HG02840 (cell line): ENCODE measurements at regions not wholly inside any gene's neighbourhood (a gene's known extent, or its start where the extent isn't known, plus 50 kb on each side); places are given as distances from the start of the nearest gene placed in this dataset.
A peak's percentile ranks its signal among the peaks of the same experiment; 100 is the strongest.
"Not testable (repeated sequence)": the region's sequence is repeated elsewhere in the genome, so short reads cannot be mapped to it uniquely, and the experiment has no call there.

Experiments used
- ATAC-seq: cut with Tn5 transposase; IDR thresholded peaks from one replicate; pipeline ENCODE4 v1.9.1; 2021; ENCODE audit warnings: mild to moderate bottlenecking, moderate library complexity, moderate number of reproducible peaks; ENCODE audit not compliant: unreplicated experiment, low FRiP score

GRCh38 chr12:14032191-14032590, 50.8 kb upstream of the GRIN2B start:
- ATAC-seq: not testable (repeated sequence)

- no peak for ATAC-seq
Measured at GRCh38 chr12:14043776-14044175, 62.4 kb upstream of the GRIN2B start.

GRCh38 chr12:14048941-14049545, 67.6 kb upstream of the GRIN2B start:
- ATAC-seq: no peak

DNA sequence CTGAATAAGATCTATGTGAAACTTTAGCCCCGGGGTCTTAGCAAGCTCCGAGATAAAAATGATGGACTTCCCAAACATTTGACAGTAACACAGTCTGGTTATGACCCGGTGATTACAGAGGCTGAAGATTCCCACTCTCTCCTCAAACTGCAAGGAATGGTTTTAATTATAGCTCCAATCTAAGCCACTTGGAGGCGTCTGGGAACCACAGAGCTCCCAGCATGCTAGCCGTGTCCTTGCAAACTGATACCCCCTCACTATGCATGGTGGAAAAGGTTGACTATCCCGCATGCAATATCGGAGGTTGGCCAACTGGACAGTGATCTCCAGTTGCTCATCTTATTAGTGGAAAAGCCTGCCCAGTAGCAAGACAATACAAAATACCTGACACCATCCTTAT, 76.5 kb upstream of the GRIN2B start:
- no peak for ATAC-seq

GRCh38 chr12:14058717-14059116, 77.3 kb upstream of the GRIN2B start:
- ATAC-seq: no peak

DNA sequence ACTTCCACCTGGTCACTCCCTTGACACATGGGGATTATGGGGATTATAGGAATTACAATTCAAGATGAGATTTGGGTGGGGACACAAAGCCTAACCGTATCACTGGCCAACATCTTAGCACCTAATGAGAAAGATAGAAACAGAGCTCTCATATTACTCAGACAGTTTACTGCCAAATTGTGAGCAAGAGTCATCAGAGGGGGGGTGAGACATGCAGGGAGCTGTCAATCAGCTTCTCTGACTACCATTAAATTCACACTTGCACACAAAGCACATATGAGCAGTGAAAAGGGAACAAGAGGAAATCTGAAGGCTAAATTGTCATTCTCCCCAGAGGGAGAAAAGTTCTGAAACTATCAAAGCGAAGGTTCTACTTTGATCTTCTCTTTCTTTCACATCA, 78.1 kb upstream of the GRIN2B start:
- no peak for ATAC-seq

GRCh38 chr12:14065616-14066015, 84.2 kb upstream of the GRIN2B start:
- no peak for ATAC-seq

GRCh38 chr12:14066021-14066420, 84.6 kb upstream of the GRIN2B start:
- no peak for ATAC-seq

DNA sequence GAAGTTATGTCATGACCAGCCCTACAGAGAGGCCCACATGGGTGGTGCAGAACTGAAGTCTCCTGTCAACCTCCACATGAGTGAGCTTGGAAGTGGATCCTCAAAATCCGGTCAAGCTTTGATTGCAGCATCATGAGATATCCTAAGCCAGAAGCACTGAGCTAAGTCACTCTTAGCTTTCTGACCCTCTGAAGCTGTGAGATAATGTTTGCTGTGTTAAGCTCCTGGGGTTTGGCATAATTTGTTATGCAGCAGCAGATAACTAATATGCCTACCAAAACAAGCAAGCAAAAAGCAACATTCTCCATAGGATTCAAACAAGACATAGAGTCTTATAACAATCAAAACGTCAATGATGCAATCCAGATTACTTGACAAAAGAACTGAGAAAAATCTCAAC, 87.6 kb upstream of the GRIN2B start:
- ATAC-seq: no peak

DNA sequence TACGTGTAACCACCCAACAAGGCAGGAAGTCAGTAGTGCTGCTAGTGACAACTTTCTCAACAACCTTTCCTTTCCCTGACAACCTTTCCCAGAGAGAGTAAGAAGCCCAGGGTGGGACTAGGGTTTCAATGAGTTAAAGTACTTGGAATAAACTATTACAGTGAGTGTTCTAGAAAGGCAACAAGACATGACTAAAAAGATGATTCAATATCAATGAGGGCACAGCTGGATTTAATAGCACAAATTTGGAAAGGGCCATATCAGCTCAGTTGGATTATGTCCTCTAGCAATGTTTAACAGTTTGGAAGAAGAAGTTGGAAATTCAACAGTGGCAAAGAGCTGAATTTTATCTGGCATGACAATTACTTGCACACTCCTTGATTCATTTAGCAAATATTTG, 90.4 kb upstream of the GRIN2B start:
- no peak for ATAC-seq

GRCh38 chr12:14072987-14073386, 91.6 kb upstream of the GRIN2B start:
- no peak for ATAC-seq

DNA sequence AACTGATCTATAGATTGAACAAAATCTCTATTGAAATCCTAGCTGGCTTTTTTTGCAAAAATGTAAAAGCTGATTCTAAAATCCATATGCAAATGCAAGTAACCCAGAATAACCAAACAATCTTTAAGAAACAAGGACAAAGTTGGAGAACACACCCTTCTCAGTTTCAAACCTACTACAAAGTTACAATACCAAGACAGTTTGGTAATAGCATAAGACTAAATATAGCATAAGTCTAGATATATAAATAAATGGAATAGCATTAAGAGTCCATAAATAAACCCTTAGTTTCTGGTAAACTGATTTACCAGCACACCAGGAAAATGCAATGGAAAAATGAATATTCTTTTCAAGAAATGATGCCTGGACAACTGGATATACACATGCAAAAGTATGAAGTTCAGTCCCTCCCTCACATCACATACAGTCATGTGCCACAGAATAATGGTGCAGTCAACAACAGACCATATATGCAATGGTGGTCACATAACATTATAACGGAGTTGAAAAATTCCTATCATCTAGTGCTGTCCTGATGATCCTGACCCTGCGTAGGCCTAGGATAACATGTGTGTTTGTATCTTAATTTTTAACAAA, 94.5 kb upstream of the GRIN2B start:
- ATAC-seq: no peak

GRCh38 chr12:14076538-14076937, 95.1 kb upstream of the GRIN2B start:
- ATAC-seq: no peak

GRCh38 chr12:14086838-14087237, 105.4 kb upstream of the GRIN2B start:
- no peak for ATAC-seq

GRCh38 chr12:14099994-14100393, 118.6 kb upstream of the GRIN2B start:
- no peak for ATAC-seq

GRCh38 chr12:14101556-14101955, 120.2 kb upstream of the GRIN2B start:
- not testable (repeated sequence) for ATAC-seq

DNA sequence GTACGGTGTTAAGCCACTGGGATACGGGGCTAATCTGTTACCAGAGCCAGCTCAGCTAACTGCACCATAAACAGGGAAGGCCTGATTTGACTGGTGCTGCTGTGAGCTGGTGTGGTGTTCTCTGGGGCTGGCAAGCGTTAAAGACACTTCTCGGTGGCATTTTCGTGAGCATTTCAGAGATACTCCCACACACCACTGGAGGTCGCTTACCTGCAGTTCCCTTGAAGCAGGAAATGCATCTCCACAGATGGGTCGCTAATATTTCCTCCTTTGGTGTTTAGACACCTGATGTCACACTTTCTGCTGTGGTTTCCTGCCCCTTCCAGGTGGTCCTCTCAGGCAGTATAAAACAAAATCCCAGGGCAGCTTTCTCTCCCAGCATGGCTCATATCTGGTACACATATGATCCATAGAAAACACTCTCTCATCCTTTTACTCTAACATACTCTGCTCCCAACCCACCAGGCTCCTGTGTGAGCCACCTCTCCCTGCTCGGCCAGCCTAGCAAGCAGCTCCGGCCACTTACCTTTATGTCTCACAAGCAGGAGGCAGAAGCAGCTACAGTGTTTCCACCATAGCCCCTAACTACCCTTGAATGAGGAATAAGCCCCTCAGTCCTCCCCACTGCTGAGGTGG, 129.9 kb upstream of the GRIN2B start:
- peak; percentile 95 for ATAC-seq

GRCh38 chr12:14113031-14113430, 131.6 kb upstream of the GRIN2B start:
- ATAC-seq: no peak

DNA sequence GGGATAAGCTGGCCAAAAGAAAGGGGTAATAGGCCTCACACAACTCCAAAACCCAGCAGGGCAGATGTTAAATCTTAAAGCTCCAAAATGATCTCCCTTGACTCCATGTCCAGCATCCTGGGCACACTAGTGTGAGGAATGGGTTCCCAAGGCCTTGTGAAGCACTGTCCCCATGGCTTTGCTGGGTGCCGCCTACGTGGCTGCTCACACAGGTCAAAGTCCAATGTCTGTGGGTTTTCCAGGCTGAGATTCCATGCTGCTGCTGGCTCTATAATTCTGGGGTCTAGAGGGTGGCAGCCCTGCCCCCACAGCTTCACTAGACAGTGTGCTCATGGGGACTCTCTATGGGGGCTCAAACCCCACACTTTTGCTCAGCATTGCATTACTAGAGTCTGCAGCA, 145.3 kb upstream of the GRIN2B start:
- ATAC-seq: no peak

DNA sequence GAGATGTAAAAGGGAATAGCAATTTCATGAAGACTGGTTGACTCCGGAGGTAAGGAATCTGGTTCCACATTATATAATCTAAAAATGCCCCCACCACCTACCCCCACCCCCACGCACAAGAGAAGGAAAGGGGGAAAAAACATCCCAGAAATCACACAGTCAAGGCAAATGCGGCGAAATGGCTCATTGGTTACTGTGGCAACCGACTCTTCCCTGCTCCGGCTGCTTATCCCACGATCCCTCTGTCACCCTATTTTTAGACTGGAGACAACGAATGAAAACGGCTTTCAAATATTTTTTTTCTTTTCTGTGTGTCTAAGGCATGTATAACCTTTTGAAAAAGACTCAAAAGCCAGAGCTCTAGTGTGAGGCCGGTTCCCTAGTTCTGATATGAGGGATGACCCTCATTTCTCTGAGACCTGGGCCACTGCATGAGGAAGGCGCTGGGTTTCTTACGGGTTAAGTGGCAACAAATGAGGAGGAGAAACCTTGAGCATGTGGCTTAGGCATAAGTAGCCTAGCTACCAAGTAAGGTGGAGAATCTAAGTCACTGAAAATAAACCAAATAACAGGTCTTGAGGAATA, 148.3 kb upstream of the GRIN2B start:
- no peak for ATAC-seq

- ATAC-seq: no peak
Measured at GRCh38 chr12:14135996-14136395, 154.6 kb upstream of the GRIN2B start.

- no peak for ATAC-seq
Measured at GRCh38 chr12:14138495-14138894, 157.1 kb upstream of the GRIN2B start.
